ENCODE measurements at regions not wholly inside any gene's neighbourhood (a gene's known extent, or its start where the extent isn't known, plus 50 kb on each side); places are given as distances from the start of the nearest gene placed in this dataset.
A peak's percentile ranks its signal among the peaks of the same experiment; 100 is the strongest.
"Not testable (repeated sequence)": the region's sequence is repeated elsewhere in the genome, so short reads cannot be mapped to it uniquely, and the experiment has no call there.

- DNase-seq = peak; percentile 67
Observed at GRCh38 chr2:146734042-146734820, 1110.6 kb upstream of the ACVR2A start.

DNA sequence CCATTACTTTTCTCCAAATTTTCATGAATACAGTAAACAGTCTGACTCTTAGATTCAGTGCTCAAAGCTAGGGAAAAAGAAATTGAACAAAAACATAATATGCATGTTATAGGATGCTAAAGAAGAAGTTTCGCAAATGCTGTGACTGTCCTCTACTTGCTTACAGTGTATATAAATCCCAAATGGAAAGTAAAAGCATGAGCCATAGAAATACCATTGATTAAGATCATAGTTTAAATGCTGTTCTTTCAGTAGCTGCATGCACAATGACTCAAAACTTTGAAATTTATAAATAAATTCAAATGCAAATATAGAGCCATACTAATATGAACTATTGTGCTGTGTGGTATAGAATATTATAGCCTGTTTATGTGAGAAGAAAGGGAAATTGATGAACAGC lies 1113.9 kb upstream of the ACVR2A start:
- no peak for DNase-seq

GRCh38 chr2:146721486-146721885 lies 1123.3 kb upstream of the ACVR2A start:
- no peak for DNase-seq

DNA sequence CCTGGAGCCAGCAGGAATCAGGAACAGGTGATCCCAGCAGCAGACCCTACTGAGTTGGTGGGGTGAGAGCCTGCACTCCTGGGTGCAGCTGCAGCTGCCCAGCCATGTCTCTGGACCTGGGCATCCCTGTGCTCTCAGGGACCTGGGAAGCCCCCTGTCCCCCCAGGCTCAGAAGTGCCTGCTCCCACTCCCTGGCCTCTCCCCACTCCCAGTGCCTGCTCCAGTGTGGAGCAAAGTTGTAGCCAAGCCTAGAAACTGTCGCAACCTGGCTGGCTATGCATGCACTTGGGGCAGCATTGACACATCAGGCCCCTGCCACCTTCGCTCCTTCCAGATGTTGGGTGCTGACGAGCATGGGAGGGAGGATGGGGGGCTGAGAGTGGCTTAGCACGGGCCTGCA lies 1124.7 kb upstream of the ACVR2A start:
- no peak for DNase-seq

DNA sequence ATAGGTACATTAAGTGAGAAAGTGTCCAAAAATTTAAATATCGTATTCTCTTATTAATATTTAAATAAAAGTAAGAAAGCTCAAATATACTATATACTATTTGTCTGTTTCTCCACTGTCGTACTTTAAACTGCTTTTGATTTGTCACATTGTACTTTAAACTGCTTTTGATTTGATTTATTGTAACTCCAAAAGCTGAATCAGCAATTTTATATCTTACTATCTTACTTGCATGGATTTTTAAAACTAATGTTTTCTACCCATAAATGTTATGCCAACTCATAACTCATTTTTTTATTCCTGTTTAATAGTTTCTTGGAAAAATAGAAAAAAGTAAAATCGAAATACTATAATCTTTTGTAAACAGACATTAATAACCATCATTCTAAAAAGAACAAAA lies 1128.2 kb upstream of the ACVR2A start:
- no peak for DNase-seq

GRCh38 chr2:146709004-146709403 lies 1135.8 kb upstream of the ACVR2A start:
- no peak for DNase-seq

- DNase-seq = no peak
Observed at GRCh38 chr2:146701183-146701582, 1143.6 kb upstream of the ACVR2A start.

GRCh38 chr2:146697307-146697706 lies 1147.5 kb upstream of the ACVR2A start:
- DNase-seq = no peak

DNA sequence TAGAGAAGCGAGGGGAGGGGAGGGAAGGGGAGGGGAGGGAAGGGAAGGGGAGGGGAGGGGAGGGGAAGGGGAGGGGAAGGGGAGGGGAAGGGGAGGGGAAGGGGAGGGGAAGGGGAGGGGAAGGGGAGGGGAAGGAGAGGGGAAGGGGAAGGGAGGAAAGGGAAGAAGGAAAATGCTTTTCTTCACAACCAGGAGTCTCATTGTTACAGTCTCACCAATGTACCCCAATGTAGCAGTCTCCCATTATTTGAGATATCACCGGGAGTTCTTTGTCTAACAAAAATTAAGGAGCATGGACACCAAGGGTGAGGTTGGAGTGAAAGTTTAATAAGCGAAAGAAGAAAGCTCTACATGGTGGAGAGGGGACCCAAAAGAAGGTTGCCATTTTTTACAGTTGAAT lies 1148.0 kb upstream of the ACVR2A start:
- DNase-seq = not testable (repeated sequence)

DNA sequence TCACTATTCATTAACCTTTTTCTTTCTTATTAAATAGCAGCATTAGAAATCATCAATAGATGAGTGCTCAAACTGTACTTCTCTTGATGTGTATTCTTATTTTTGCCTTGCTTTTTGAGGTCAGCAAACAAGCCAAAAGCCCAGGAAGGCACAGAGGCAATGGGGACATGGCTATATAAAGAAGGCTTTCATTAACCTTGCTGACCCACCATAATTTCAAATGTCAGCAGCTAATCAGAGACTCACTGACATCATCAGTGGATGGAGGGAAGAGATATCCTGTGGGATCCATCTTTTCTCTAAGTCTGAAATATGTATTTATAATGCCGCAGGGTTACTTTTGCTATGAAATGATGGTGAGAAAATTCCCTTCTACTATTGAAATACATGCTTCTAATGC lies 1162.8 kb upstream of the ACVR2A start:
- DNase-seq = no peak

DNA sequence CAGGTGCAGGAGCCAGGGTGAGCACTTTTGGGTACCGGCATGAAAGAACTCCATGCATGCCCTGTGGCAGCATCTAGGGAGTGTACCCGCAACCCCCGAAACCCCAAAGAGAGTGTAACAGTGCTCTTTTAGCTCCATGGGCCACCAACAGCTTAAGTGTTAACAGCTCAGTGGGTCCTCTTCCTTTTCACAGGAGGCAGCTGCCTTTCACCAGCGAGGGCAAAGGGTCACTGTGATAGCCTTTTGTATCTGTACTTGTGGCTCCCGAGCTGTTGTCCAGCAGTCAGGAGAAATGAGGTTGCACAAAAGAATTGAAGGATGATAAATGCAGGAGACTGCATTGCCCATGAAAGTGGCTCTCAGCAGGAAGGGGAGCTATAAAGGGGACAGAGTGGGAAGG lies 1166.3 kb upstream of the ACVR2A start:
- no peak for DNase-seq

GRCh38 chr2:146677280-146677679 lies 1167.5 kb upstream of the ACVR2A start:
- no peak for DNase-seq

DNA sequence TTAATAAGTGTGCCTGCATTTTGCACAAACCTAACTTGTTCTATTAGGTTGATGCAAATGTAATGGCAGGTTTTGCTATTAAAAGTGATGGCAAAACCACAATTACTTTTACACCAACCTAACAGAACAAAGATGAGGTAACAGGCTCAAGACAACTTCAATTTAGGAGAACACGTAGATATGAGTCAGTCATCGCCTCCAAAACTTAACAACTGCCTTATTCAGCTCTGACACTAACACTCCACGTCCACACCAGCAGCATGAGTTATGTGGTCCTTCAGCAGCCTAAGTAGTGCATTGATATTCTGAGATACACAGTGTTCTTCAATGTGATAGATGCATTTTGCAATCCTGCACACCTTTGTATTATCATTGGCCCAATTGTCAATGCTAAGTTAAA lies 1175.1 kb upstream of the ACVR2A start:
- no peak for DNase-seq

DNA sequence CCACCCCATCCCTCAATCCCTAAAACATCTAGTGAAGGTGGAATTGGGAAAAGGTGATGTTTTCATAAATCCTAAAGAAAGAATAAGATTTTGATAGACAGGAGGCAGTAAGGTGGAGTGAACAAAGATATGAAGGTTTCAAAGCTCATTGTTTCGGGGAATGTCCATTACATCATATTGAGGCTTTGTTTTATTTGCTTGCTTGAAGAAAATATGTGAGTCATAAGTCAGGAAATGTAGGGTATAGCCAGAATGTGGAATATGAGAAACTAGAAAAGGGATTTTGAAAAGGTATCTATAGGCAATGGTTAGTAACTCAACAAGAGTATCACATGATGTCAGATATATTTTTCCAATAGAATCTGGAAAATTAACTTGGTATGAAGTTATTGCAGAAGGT lies 1178.5 kb upstream of the ACVR2A start:
- DNase-seq = no peak

DNA sequence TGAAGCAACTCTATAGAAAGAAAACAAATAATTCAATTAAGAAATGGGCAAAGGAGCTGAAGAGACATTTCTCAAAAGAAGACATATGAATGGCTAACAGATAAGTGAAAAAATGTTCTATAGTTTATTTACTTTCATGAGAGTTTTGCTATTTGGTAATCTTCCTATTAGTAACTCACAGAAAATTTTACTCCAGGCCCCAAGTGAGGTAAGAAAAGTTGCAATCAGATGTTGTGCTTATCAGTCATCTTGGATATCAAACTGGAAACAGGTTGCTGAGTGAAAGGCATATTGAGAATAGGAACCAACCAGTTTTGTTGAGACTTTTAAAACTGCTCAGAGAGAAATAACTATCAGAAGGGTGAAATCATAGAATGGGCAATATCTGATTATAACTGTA lies 1179.0 kb upstream of the ACVR2A start:
- DNase-seq = no peak

- DNase-seq = no peak
Observed at GRCh38 chr2:146661473-146662096, 1183.2 kb upstream of the ACVR2A start.

DNA sequence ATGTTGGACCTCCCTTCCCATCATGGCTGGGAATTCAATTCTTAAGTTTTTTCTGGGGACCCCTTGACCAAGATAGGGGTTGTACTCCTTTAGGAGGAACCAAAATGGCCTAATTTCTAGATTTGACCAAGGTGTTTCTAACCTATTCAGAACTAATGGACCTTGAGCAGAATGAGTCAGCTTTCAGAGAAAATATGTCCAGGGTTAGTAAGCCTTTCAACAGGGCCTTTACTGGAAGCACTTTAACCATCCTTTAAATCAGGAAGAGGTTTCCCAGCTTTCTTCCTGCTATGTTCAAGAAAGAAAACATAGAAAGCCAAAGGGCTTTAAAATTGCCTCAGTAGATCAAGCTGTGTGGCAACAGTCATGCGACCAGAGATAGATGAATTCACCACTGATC lies 1184.9 kb upstream of the ACVR2A start:
- DNase-seq = no peak

DNA sequence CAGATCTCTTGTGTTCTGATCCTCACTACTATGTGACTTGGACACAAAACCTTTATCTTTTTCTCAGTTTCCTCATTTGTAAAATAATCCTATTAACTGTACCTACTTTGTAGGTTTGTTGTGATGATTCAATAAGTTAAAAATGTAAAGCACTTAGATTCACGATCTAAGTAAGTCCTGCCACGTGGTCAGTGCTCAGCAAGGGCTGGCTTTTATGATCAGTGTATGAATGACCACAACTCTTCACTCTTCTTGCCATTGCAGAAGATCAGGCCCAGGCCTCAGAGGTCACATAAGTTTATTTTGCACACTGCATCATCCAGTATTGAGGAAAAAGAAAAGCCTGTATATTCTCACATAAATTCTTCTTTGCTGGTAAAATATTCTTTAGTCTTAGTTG lies 1192.5 kb upstream of the ACVR2A start:
- DNase-seq = no peak

DNA sequence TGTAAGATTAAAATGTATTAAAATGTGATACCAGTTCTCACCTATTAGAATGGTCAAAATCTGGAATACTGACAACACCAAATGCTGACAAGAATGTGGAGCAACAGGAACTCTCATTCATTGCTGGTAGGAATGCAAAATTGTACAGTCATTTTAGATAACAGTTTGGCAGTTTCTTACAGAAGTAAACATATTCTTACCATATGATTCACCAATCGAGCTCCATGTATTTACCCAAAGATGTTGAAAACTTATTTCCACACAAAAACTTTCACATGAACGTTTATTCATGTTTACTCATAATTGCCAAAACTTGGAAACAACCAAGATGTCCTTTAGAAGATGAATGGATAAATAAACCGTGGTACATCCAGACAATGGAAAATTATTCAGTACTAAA lies 1193.5 kb upstream of the ACVR2A start:
- DNase-seq = no peak

GRCh38 chr2:146642066-146642465 lies 1202.8 kb upstream of the ACVR2A start:
- DNase-seq = no peak

GRCh38 chr2:146634230-146635097 lies 1210.4 kb upstream of the ACVR2A start:
- DNase-seq = no peak

- DNase-seq = no peak
Observed at GRCh38 chr2:146633159-146633558, 1211.7 kb upstream of the ACVR2A start.

DNA sequence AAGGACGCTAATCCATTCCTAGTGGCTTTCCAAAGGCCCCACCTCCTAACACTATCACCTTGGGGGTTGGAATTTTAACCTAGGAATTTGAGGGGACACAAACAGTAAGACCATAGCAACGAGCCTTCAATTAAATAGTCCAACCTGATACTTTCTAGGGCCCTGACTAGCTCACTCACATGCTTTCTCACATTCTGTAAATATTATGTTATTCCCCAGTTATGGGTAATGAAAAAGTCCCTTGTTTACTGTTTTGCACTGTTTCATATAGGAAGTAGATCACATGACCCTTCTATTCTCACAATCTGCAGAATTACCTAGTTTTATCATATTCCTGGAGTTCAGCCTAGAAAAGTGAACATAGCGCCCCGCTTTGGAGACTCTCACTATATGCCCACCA lies 1212.1 kb upstream of the ACVR2A start:
- no peak for DNase-seq
